H9 (cell line): ENCODE measurements at regions not wholly inside any gene's neighbourhood (a gene's known extent, or its start where the extent isn't known, plus 50 kb on each side); places are given as distances from the start of the nearest gene placed in this dataset.

Experiments used
- DNase-seq: peaks from one replicate; pipeline ENCODE4 v3.0.0-alpha.2; 2017
- H2AFZ ChIP-seq: one replicate; pipeline ENCODE4 v1.6.1; 2013; ENCODE audit warnings: mild to moderate bottlenecking, low read length, control low read depth, moderate library complexity
- H2AK5ac ChIP-seq: 2 replicates; pipeline ENCODE4 v1.6.1; 2013; ENCODE audit warnings: low read length, control low read depth, mixed read lengths; ENCODE audit not compliant: insufficient read length
- H2BK120ac ChIP-seq: one replicate; pipeline ENCODE4 v1.6.1; 2013; ENCODE audit warnings: low read depth, mild to moderate bottlenecking, low read length, control low read depth, inconsistent platforms; ENCODE audit not compliant: poor library complexity, severe bottlenecking
- H2BK12ac ChIP-seq: 2 replicates; pipeline ENCODE4 v1.6.1; 2013; ENCODE audit warnings: low read length, control low read depth, mixed read lengths, low read depth; ENCODE audit not compliant: insufficient read length
- H2BK15ac ChIP-seq: 2 replicates; pipeline ENCODE4 v1.6.1; 2013; ENCODE audit warnings: low read depth, low read length, control low read depth
- H2BK20ac ChIP-seq: one replicate; pipeline ENCODE4 v1.6.1; 2013; ENCODE audit warnings: low read depth, mild to moderate bottlenecking, low read length, control low read depth, inconsistent platforms; ENCODE audit not compliant: poor library complexity, severe bottlenecking
- H2BK5ac ChIP-seq: 2 replicates; pipeline ENCODE4 v1.6.1; 2013; ENCODE audit warnings: low read length, control low read depth, mixed read lengths; ENCODE audit not compliant: insufficient read length
- H3K14ac ChIP-seq: 2 replicates; pipeline ENCODE4 v1.6.1; 2013; ENCODE audit warnings: low read length, control low read depth; ENCODE audit not compliant: insufficient read depth
- H3K18ac ChIP-seq: 2 replicates; pipeline ENCODE4 v1.6.1; 2013; ENCODE audit warnings: low read depth, mild to moderate bottlenecking, mixed read lengths, low read length, control low read depth; ENCODE audit not compliant: insufficient read length
- H3K23ac ChIP-seq: 2 replicates; pipeline ENCODE4 v1.6.1; 2013; ENCODE audit warnings: low read length, control low read depth, mixed read lengths, low read depth; ENCODE audit not compliant: insufficient read length
- H3K23me2 ChIP-seq: 2 replicates; pipeline ENCODE4 v1.6.1; 2013; ENCODE audit warnings: low read depth, mild to moderate bottlenecking, mixed read lengths, low read length, control low read depth; ENCODE audit not compliant: insufficient read length, poor library complexity, severe bottlenecking
- H3K27ac ChIP-seq: 2 replicates; pipeline ENCODE4 v1.5.1; 2013; ENCODE audit warnings: low read length, control low read depth, mixed read lengths, low read depth; ENCODE audit not compliant: insufficient read length
- H3K27me3 ChIP-seq: 2 replicates; pipeline ENCODE4 v1.6.1; 2013; ENCODE audit warnings: low read length, control low read depth, inconsistent platforms; ENCODE audit not compliant: insufficient read depth
- H3K4ac ChIP-seq: 2 replicates; pipeline ENCODE4 v1.6.1; 2013; ENCODE audit warnings: low read depth, mild to moderate bottlenecking, control low read depth, inconsistent platforms, low read length, moderate library complexity
- H3K4me1 ChIP-seq: 2 replicates; pipeline ENCODE4 v1.6.1; 2013; ENCODE audit warnings: low read length, control low read depth, inconsistent platforms; ENCODE audit not compliant: insufficient read depth
- H3K4me2 ChIP-seq: 2 replicates; pipeline ENCODE4 v1.6.1; 2013; ENCODE audit warnings: low read length, control low read depth, mixed read lengths; ENCODE audit not compliant: insufficient read length, insufficient read depth
- H3K56ac ChIP-seq: 2 replicates; pipeline ENCODE4 v1.6.1; 2013; ENCODE audit warnings: low read depth, mild to moderate bottlenecking, mixed read lengths, low read length, control low read depth; ENCODE audit not compliant: insufficient read length
- H3K79me1 ChIP-seq: 2 replicates; pipeline ENCODE4 v1.6.1; 2013; ENCODE audit warnings: low read depth, mild to moderate bottlenecking, moderate library complexity, low read length, control low read depth, inconsistent platforms; ENCODE audit not compliant: insufficient read depth, poor library complexity, severe bottlenecking
- H3K79me2 ChIP-seq: 2 replicates; pipeline ENCODE4 v1.6.1; 2013; ENCODE audit warnings: low read length, control low read depth, inconsistent platforms; ENCODE audit not compliant: insufficient read depth
- H3K9ac ChIP-seq: 2 replicates; pipeline ENCODE4 v1.6.1; 2013; ENCODE audit warnings: low read length, control low read depth, mixed read lengths; ENCODE audit not compliant: insufficient read length; ENCODE audit errors: extremely low read depth
- H3K9me3 ChIP-seq: one replicate; pipeline ENCODE4 v1.6.1; 2013; ENCODE audit warnings: low read depth, low read length, inconsistent platforms; ENCODE audit not compliant: control insufficient read depth
- H3T11ph ChIP-seq: one replicate; pipeline ENCODE4 v1.6.1; 2013; ENCODE audit warnings: mild to moderate bottlenecking, low read length, control low read depth, inconsistent platforms
- H4K20me1 ChIP-seq: one replicate; pipeline ENCODE4 v1.6.1; 2013; ENCODE audit not compliant: control insufficient read depth, insufficient read length, insufficient read depth
- H4K5ac ChIP-seq: 2 replicates; pipeline ENCODE4 v1.6.1; 2013; ENCODE audit warnings: low read depth, mild to moderate bottlenecking, mixed read lengths, low read length, control low read depth; ENCODE audit not compliant: insufficient read length
- H4K8ac ChIP-seq: replicated peaks from 2 replicates; pipeline ENCODE4 v1.6.1; 2013; ENCODE audit warnings: low read length, control low read depth, mixed read lengths, low read depth; ENCODE audit not compliant: insufficient read length
- H4K91ac ChIP-seq: 2 replicates; pipeline ENCODE4 v1.6.1; 2013; ENCODE audit warnings: low read depth, mild to moderate bottlenecking, moderate library complexity, mixed read lengths, low read length, control low read depth; ENCODE audit not compliant: insufficient read length
- H3K27ac Mint-ChIP-seq, 3 experiments: 2 replicates in 2 of 3; 3 replicates in 1 of 3; pipeline ENCODE4 v1.8.0; 2020 to 2021; ENCODE audit warnings: mixed read lengths in 3 of 3, mild to moderate bottlenecking in 1 of 3, moderate library complexity in 1 of 3
- H3K27me3 Mint-ChIP-seq: 2 replicates; pipeline ENCODE4 v1.8.0; 2021; ENCODE audit warnings: low read depth, mild to moderate bottlenecking, moderate library complexity, mixed read lengths
- H3K36me3 Mint-ChIP-seq, 3 experiments: 2 replicates in 2 of 3; 3 replicates in 1 of 3; pipeline ENCODE4 v1.8.0; 2020 to 2021; ENCODE audit warnings: low read depth in 3 of 3, mixed read lengths in 3 of 3; ENCODE audit not compliant: insufficient read depth in 1 of 3
- H3K4me1 Mint-ChIP-seq, 2 experiments: 2 replicates each; pipeline ENCODE4 v1.8.0; 2020; ENCODE audit warnings: mixed read lengths in 2 of 2
- H3K4me3 Mint-ChIP-seq, 2 experiments: 2 replicates in 1 of 2; 3 replicates in 1 of 2; pipeline ENCODE4 v1.8.0; 2020 to 2021; ENCODE audit warnings: mild to moderate bottlenecking in 2 of 2, mixed read lengths in 2 of 2, moderate library complexity in 1 of 2
- H3K9me3 Mint-ChIP-seq, 2 experiments: 2 replicates in 1 of 2; 3 replicates in 1 of 2; pipeline ENCODE4 v1.8.0; 2020; ENCODE audit warnings: mild to moderate bottlenecking in 2 of 2, mixed read lengths in 2 of 2, moderate library complexity in 1 of 2
- WGBS: extraction: QIAGEN DNeasy Blood & Tissue Kit; methylation state at CpG from one replicate; pipeline ENCODE4 v1.1.7; 2013; ENCODE audit warnings: missing lambda C conversion rate, low lambda C conversion rate, mixed read lengths; ENCODE audit not compliant: insufficient read length; ENCODE audit errors: extremely low coverage; 5-methylcytosine and 5-hydroxymethylcytosine counted together
- TF ChIP-seq, protein P1 (sequence below): fragments of 200-600 bp; sonication (generic); conservative IDR thresholded peaks from 3 replicates; pipeline ENCODE4 v1.8.0; 2021; ENCODE audit warnings: antibody characterized with exemption, mild to moderate bottlenecking

DNA sequence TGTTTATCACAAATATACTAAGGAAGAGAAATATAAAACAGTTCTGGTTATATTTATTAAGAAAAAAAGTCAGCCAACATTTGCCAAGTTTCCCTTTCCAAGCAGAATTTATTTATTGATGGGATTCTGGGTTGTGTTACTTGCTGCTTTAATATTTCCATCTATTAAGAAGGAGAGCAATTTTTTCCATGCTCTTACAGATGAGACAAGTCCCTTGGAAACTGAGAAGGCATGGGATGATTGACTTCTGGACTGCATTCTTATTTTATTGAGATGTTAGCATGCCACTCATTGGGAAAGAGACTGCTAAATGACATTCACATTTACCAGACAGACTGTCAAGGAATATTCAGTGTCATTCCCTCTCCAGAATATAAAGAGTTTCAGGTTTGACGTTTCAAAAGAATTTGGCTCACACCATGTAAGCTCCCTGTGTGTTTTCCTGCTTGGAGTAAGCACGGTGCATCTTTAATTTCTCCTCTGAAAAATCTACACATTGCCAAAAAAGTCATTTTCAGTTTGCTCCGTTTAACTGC is 1565.2 kb upstream of the GOT2 start:
- no peak overlapping the region for H4K91ac ChIP-seq
- H2AFZ ChIP-seq, result no peak overlapping the region
- no peak overlapping the region for H3K4ac ChIP-seq
- no peak overlapping the region for H3T11ph ChIP-seq
- H3K56ac ChIP-seq, result no peak overlapping the region
- TF ChIP-seq, protein P1, sequence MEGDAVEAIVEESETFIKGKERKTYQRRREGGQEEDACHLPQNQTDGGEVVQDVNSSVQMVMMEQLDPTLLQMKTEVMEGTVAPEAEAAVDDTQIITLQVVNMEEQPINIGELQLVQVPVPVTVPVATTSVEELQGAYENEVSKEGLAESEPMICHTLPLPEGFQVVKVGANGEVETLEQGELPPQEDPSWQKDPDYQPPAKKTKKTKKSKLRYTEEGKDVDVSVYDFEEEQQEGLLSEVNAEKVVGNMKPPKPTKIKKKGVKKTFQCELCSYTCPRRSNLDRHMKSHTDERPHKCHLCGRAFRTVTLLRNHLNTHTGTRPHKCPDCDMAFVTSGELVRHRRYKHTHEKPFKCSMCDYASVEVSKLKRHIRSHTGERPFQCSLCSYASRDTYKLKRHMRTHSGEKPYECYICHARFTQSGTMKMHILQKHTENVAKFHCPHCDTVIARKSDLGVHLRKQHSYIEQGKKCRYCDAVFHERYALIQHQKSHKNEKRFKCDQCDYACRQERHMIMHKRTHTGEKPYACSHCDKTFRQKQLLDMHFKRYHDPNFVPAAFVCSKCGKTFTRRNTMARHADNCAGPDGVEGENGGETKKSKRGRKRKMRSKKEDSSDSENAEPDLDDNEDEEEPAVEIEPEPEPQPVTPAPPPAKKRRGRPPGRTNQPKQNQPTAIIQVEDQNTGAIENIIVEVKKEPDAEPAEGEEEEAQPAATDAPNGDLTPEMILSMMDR, result no peak
- Mint-ChIP-seq H3K9me3 (peaks cover 0 to 2% of the 10 kb centered on the region in 2 experiments; a peak in 1 of 5 replicates), H3K36me3 (no peaks in the 10 kb centered on the region), H3K27me3 (no peaks in the 10 kb centered on the region), H3K4me1 (no peaks in the 10 kb centered on the region), H3K4me3 (no peak overlapping the region), H3K27ac (no peak overlapping the region)
- no peaks in the 10 kb centered on the region for H3K4me1 ChIP-seq
- no peak overlapping the region for H2BK120ac ChIP-seq
- H3K9me3 ChIP-seq, result no peaks in the 10 kb centered on the region
- no peaks in the 10 kb centered on the region for H3K79me2 ChIP-seq
- H3K14ac ChIP-seq, result no peak overlapping the region
- H3K27ac ChIP-seq, result no peak overlapping the region
- H3K18ac ChIP-seq, result no peak overlapping the region
- no peaks in the 10 kb centered on the region for H4K20me1 ChIP-seq
- H3K79me1 ChIP-seq, result no peaks in the 10 kb centered on the region
- no peak overlapping the region for H2AK5ac ChIP-seq
- no peak overlapping the region for H4K8ac ChIP-seq
- no peak overlapping the region for H2BK12ac ChIP-seq
- H3K23me2 ChIP-seq, result no peaks in the 10 kb centered on the region
- H2BK20ac ChIP-seq, result no peak overlapping the region
- no peak overlapping the region for H2BK5ac ChIP-seq
- H3K9ac ChIP-seq, result no peak overlapping the region
- WGBS, result no CpG with 5 or more reads among the region's 3 CpGs
- no peak for DNase-seq
- H2BK15ac ChIP-seq, result no peak overlapping the region
- H3K27me3 ChIP-seq, result no peaks in the 10 kb centered on the region
- H4K5ac ChIP-seq, result no peak overlapping the region
- no peak overlapping the region for H3K23ac ChIP-seq
- H3K4me2 ChIP-seq, result no peak overlapping the region
